Hematopoietic multipotent progenitor cell treated with erythropoietin and hydrocortisone succinate and interleukin-3 and kit ligand, for 8 days (in vitro differentiated cells): ENCODE measurements at regions not wholly inside any gene's neighbourhood (a gene's known extent, or its start where the extent isn't known, plus 50 kb on each side); places are given as distances from the start of the nearest gene placed in this dataset.

Experiments used
- DNase-seq: peaks from one replicate; pipeline ENCODE4 v3.0.0-alpha.2; 2015

DNA sequence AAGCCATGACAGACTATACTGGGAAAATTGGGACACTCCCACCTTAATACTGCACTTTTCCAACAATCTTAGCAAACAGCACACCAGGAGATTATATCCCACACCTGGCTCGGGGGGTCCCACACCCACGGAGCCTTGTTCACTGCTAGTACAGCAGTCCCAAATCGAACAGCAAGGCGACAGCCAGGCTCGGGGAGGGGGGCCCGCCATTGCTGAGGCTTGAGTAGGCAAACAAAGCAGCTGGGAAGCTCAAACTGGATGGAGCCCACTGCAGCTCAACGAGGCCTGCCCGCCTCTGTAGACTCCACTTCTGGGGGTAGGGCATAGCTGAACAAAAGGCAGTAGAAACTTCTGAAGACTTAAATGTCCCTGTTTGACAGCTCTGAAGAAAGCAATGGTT, 118.3 kb downstream of the MAGEB5 start:
- no peak for DNase-seq

DNA sequence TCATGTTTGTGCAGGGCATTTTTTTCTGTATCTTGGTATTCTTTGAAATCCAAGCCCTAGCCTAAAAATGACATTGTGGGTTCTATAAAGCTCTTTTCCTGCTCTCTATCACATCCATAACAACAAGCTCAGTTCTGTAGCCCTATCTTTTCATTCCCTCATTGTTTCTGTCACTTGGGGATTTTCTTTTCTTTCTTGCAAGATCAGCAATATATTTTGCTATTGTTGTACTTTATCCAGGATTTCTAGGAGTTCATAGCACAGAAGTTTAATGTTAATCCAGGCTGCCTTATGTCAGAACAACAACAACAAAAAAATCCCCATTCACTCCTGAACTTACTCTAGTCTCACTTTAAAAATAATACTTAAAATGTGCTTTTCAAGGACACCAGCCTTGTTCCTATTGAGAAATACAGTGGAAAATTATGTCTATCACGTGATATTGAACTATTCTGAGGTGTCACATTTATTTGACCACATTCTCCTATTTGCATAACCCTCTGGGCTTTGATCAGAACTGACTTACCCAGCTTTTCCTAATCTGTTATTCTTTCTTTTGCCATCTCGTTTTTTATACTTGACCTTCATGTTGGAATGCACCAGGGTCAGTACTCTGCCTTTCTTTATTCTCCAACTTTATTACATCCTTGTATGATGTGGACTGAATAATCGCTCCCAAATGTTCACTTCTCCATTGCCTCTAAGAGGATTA, 112.8 kb downstream of the MAGEB5 start:
- no peak for DNase-seq

DNA sequence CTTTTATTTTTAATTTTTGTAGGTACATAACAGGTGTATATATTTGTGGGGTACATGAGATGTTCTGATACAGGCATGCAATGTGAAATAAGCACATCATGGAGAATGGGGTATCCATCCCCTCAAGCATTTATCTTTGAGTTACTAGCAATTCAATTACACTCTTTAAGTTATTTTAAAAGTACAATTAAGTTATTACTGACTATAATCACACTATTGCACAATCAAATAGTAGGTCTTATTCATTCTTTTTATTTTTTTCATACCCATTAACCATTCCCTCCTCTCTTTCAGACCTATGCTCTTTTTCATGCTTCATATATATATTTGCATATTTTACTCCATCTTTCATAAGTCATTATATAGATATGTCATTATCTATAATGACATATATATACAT, 93.3 kb downstream of the MAGEB5 start:
- DNase-seq = no peak

DNA sequence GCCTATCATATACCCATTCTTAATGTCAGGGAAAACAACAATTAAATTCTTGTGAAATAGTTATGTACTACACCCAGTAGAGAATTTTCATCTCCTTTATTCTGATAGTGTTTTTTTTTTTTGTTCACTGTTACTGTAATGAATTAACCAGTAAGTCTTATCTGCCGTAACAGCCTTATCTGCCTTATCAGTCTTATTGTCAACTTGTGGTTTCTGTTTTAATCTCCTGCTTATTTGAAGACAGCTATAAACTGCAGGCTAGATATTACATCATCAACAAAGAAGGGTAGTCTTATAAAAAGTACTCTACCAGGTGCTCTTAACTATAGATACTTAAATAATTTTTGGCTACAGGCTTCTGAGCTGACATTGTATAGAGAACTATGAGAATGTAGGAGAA, 79.5 kb downstream of the MAGEB5 start:
- DNase-seq = no peak

DNA sequence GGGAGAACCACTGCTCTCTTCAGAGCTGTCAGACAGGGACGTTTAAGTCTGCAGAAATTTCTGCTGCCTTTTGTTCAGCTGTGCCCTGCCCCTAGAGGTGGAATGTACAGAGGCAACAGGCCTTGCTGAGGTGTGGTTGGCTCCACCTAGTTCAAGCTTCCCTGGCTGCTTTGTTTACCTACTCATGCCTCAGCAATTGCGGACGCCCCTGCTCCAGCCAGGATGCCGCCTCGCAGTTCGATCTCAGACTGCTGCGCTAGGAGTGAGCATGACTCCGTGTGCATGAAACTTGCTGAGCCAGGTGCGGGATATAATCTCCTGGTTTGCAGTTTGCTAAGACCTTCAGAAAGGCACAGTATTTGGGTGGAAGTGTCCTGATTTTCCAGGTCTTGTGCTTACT, 70.9 kb downstream of the MAGEB5 start:
- no peak for DNase-seq
